NAMALWA (cell line): ENCODE measurements at regions not wholly inside any gene's neighbourhood (a gene's known extent, or its start where the extent isn't known, plus 50 kb on each side); places are given as distances from the start of the nearest gene placed in this dataset.

ENCODE experiments used
- DNase-seq: peaks from one replicate; pipeline ENCODE4 v3.0.0-alpha.2; 2015; ENCODE audit warnings: low spot score

DNA sequence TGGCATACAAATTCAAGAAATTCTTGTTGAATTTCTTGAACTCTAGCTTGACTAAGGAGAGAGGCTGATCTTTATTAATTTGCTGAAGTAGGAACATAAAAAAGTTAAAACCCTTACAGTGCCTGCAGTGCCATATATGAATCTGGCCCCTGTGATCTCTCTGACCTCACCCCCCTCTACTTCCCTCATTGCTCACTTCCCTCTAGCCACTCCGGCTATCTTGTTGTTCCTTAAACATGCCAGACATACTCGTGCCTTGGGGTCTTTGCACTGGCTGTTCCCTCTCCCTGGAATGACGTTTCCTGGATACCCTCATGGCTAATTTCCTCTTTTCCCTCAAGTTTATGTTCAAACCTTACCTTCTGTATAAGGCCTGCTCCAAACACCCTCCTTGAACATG is 246.3 kb upstream of the SIX2 start:
- no peak for DNase-seq

DNA sequence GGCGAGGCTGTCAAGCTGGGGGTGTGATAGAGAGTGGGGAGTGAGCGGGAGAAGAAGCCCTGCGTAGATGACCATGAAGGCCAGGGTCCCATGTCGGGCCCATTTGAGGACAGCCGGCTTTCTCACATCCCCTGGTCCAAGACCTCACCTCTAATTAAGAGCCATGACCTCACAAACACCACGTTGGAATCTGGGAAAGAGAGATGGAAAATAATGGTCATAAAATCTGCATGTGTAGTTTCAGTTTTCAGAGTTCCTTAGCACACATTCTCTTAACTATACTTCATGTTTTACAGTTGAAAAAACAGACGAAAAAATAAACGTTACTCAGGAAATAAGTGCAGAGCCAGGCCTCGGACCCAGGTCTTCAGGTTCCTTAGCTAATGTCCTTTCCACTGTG is 244.8 kb upstream of the SIX2 start:
- DNase-seq = no peak

DNA sequence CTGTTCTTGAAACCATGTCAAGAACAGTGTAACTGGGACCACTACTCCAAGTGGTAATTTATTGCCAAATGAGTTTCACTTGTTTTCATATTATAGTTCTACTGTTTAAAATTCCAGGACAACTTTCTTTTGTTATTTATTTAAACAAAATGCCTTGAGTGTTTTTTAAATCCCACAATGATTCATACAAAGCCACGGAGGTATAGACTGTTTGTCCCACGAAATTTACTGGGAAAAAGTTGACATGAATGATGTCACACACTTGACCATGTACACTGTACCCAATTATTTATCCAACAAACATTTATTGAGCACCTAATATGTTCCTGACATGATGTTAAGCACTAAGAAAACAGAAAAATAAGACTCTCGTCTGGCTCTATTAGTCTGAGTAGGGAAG is 243.9 kb upstream of the SIX2 start:
- no peak for DNase-seq

DNA sequence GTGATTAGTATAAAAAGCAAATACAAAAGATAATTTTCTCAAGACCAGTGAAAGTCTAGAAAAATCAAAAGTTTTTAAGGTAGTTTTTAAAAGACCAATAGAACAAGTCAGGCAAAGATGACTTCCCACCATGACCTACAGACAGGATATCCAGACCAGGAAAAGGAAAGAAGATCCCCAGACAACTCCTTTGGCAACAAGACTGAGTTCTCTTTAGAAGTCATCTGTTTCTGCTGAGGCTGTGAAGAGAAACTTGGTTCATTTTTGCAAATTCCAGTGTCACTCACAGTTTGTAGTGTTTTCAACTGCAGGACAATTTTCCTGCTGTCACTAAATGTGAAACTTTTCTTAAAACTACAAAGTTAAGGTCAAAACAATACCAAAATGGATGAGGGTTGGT is 240.9 kb upstream of the SIX2 start:
- DNase-seq = no peak

DNA sequence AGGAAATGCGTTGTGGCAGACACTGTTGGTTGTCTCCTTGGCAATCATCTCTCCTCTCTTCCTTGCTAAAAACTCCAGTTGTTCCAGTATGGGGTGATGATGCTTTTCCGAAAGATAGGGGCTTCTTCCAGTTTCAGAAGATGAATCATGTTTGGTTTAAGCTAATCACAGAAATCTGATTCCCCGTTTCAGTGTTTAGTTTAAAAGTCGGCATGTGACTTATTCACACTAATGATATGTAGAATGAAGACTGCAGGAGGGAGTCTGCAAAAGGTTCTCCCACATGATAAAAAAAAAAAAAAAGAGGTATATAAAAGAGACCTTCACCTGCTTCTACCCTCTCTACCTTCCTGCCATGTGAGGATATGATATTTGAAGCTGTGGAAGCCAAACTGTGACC is 239.0 kb upstream of the SIX2 start:
- DNase-seq = no peak

DNA sequence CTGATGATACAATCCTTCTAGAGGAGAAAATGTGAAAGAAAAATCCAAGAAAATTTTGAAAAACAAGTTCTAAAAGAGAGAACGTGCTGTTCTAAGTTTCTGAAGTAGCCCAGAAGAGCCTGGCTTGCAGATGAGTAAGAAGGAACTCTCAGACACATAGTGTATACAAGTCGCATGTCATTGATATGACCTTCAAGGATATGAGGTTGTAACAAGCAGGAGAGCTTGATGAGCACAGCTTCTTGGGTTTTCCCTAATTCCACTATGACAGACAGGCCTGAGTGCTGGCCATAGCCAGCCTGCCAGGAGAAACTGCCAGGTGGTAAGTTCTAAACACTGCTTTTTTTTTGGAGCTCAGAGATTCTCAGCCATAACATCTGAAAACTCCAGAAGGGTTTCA is 235.7 kb upstream of the SIX2 start:
- no peak for DNase-seq

DNA sequence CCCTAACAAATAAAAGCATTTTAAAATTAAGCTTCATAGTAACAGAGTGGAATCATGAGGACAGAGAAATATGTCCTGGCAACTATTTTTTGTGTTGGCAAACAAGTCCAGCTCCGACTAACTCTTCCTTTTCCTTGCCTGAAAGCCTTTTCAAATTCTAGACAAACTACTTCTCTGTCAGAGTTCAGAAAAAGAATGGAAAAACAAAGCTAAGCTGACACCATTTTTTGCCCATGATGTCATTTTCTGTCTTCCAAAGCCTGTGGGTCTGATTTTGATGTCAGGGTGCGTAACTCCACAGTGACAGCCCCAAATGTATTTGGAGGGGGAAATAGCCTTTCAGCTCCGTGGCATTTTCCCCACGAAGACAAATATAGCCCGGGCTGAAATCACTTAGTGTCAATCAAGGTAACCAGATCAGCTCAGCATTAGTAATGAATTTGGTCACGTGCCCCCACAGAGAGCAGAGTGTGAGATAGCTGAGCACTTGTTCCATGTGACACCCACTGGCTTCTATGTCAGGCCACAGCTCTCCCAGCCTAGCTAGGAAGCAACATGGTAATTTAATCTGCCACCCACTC is 233.0 kb upstream of the SIX2 start:
- DNase-seq = no peak

DNA sequence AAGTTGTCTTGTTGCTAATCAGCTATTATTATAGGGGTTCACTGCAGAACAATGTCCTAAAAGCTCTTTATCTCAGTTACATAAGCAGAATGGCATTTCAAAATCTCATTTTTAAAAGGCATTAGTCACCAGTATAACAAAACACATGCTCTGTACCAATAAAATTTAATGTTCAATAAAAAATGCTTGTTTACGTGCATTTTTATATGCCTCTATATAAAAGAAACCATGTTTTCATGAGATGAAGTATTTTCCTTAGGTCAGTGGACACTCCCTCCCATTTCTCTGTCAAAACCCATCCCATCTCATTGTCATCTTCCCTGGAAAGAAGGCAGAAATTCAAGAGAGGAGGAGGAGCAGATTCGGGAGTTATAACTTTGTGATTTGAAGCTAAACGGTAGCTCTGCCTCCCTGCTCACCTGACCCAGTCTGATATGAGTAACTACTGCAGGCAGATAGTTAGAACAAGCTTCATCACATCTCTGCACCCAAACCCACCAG is 231.9 kb upstream of the SIX2 start:
- no peak for DNase-seq

DNA sequence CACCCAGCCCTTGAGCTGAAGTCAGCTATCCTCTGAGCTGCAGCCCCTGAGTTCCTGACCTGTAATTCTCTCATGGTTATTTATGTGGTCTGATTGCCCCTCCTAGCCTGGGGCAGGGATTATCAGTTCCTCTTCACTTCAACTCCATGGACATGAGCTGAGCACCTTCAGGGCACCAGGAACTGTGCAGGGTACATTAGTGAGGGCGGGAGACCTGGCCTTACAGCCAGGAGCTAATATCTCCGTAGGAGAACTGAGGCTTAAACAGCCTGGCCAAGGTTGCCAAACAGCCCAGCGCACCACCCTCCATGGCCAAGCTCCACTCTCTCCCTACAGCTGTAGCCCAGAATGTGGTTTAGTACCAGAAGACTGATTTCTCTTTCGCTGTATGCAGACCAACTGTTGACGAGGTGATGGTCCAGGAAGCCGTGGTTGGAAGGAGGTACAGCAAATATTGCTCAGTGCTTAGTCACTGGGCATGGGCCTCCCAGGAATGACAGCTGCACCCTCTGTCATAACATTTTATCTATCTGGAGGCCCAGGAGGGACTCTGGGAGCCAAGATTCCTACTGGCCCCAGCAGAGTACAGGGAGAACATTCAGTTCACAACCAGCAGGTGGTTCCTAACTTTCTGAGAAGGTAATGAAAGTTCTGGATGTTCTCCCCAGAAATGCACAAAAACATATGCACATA is 228.7 kb upstream of the SIX2 start:
- DNase-seq = no peak

DNA sequence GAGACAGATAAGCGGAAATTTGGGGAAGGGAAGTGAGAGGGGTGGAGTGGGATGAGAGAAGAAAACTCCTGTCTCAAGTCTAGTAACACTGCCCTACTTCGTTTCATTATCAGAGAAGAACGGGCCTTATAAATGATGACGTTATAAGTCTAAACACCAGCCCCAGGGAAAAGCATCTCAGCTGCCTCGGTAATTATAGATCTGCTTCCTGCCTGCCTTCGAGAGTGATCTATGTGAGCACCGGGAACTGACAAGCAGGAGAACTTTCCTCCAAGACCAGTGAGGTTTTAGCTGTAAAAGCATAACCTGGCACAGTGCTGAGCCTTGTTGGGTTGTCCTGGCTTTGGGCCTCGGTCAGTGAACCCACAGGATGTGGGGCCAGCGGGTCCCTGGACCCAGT is 227.9 kb upstream of the SIX2 start:
- peak; percentile 35 for DNase-seq

DNA sequence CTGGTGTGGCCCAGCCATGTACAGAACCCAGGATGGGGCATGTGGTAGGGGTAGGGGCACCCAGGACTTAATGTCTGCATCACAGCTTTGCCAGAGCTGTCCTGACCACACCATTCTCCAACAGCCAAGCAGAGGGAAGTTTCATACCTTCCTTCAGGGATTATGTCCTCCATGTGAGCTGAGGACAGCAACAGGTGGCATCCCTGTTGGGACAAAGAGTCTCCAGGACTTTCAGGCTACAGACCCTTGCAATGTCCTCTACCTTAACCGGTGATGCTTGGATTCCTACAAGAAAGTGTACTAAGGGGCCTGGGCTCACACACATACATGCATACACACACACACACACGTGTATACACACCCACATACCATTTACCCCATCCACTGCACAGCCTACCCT is 227.0 kb upstream of the SIX2 start:
- DNase-seq = no peak

DNA sequence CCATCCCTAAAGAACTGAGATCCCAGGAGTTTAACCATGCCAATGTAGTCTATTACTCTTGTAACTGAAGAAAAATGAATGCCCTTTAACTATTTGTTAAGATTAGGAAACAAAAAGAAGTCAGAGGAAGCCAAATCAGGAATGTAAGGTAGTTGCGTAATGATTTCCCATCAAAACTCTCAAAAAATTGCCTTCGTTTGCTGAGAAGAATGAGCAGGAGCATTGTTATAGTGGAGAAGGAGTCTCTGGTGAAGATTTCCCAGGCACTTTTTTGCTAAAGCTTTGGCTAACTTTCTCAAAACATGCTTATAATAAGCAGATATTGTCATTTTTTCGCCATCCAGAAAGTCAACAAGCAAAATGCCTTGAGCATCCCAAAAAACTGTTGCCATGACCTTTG is 224.0 kb upstream of the SIX2 start:
- DNase-seq = no peak

DNA sequence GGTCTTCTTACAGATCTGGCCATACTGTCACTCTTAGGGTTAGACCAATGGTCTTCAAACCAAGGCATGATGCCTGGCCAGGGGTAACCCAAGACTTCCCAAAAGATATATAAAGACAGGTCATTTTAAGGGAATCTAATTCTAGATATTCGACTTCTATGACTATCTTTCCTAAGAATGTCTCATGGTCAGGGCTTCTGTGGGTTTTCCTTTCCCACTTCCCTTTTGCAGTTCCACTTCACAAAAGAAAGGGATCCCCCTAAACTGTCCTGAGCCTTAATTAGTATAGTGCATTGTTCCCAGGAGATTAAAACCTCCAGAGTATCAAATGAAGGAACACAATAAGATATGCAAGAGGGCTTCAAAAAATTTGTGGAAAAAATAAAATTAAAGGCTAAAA is 223.6 kb upstream of the SIX2 start:
- no peak for DNase-seq

DNA sequence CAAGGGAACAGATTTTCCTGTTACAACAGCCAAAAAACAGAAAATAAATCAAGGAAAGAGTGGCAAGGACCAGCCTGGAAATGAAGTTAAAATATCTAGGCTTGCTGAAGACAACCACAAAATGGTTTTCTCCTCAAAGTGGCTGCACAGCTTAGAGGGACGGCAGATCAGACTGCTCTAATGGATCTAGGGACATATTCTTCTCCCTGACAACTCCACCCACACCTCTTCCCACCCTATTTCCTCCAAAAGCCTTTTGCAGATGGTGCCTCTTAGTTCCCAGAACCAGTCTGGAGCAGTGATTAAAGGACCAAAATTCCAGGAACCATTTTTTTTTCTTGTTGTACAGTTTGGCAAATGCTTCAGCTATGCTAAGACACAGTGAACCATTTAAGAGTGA is 220.2 kb upstream of the SIX2 start:
- no peak for DNase-seq

DNA sequence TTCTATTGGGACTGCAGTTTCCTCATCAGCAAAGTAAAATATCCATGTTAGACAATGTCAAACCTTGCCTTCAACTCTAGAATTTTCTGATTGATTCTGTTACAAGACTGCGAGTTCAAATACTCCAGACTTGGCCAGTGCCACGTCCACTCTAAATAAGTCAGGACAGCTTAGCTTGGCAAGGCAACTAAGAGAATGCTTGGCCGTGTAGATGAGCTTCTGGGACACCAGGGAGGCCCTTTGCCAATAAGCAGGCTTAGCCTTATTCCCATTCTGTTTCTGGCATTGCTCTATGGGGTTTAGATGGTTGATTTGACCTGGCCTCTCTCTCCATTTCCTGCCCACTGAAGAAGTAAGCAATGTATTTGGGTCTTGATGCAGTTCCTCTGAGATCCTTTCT is 218.1 kb upstream of the SIX2 start:
- no peak for DNase-seq

DNA sequence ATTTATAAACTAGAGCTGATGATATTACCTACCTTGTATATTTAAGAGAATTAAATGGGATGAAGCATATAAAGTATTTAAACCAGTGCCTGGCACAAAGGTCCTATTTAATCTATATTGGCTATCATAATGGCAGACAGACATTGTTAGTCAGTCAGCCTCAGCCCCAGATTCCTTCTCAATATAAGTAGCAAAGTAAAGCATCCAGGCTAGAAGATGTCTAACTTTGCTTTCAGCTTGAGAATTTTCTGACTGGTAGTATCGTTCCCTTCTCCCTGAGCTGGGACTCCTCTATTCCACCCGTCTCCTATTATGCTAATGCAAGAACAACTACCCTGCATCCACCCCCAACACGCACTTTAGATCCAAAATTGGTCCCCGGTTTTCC is 215.7 kb upstream of the SIX2 start:
- peak; percentile 51 for DNase-seq

DNA sequence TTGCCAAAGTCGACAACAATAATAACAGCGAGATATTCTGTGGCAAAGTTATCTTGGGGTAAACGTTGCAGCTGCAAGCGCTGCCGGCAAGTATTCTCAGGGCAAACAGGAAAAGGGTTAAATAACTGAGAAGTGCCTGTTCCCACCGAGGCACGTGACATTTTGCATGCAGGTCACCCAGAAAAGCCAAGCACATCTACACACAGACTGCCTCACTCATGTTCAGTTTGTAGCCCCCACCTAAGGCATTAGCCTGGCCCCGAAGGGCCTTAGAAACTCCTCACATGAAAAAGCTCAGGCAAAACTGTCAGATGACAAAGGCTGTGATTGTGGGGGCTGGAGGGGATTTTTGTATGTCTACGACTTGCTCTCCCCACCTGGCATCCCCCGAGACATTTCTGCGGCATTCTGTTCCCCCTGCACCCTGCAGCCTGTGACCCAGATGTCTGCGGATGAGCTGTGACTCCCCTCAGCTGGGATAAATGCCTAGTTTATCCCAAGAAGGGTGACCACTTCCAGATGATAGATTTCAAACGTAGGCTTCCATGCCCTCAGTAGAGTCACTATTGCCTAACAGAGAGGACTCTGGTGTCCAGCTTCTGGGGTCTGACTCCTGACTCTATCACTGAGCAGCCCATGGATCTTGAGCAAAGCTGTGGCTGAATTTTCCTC is 215.2 kb upstream of the SIX2 start:
- peak; percentile 96 for DNase-seq

DNA sequence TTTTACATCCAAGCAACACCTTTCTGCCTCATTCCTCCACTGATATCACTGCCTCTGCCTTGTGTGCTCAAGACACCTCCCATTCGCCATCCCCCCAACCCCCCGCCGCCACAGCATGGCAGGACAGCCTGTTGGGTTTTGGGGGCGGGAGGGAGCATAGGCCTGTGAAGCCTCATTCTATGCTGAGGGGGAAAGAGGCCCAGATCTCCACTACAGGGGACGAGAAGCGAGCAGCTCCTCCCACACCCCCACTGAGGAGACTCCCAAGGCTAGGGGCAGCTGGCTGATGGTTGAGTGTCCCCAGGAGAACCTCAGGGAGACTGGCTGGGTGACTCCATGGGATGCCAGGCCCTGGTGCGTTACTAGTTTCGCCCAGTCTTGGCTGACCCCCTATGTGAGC is 214.3 kb upstream of the SIX2 start:
- DNase-seq = peak; percentile 68

DNA sequence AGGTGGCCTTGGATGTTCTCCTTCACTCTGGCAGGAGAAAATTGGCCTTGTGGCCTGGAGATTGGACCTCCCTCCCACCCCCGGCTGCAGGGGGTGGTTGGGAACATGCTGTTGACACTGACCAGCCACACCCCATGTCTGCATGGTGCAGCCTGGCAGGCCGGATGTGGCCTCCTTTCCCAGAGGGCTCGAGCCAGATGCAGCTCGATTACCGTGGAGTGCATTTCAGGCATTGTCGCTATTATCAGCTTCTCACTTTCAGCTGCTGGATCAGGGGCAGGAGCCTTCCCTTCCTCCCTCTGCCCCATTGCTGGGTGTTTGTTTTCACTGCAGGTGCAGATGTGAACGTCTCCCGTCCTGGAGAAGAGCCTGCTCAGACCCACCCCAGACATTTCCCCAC is 211.0 kb upstream of the SIX2 start:
- DNase-seq = no peak

DNA sequence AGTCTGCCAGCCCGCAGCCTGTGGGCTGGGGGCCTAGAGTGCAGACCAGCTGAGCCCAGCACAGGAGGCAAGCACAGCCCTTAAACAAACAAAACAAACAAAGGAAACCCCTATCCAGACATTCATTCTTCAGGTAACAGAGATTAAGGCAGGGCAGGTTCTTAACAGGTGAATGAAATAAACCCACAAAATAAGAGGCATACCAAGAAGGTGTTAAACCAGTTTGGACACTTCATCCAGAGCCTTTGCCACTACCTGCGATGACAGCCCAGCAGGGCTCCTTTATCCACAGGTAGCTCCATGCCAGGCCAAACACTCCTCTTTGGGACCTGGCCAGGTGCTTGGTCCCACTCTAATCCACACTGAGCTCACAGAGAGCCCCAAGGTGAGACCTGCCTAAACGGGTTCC is 209.7 kb upstream of the SIX2 start:
- DNase-seq = no peak

DNA sequence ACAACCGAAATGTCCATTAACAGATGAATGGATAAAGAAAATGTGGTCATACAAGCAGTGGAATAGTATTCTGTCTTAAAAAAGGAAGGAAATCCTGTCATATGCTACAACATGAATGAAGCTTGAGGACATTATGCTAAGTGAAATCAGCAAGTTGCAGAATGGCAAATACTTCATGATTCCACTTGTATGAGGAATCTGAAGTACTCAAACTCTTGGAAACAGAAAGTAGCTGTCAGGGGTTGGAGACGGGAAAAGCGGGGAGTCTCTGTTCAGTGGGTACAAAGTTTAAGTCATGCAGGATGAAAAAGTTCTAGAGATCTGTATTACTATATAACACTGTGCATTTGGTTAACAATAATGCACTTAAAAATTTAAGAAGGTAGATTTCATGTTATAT is 209.0 kb upstream of the SIX2 start:
- no peak for DNase-seq

DNA sequence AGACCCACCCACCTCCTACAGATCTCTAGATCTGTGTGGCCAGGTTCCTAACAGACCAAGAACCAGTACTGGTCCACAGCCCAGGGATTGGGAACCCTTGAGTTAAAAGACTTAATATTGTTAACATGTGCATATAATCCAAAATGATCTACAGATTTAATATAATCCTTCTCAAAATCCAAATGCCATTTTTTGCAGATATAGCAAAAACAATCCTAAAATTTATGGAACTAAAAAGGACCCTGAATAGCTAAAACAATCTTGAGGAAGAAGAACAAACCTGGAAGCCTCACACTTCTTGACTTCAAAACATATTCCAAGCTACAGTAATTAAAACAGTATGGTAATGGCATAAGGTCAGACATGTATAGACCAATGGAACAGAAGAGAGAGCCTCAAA is 206.9 kb upstream of the SIX2 start:
- DNase-seq = no peak

DNA sequence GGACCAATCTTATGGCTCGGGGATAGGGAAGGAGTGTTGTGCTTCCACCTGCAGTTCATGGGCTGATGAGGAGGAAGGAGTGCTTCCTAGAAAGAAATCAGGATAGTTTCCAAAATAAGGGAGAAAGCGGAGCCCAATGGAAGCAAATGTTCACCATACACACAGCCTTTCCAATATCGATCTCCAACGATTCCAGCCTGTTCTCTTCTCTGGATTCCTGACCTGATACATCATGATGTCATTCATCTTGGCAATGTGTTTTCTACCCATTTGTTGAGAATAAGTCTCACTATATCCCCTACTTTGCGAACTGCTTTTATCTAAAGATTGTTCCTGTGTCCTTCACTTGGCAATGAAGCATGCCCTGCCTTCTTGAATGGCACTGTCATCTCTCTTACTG is 205.3 kb upstream of the SIX2 start:
- no peak for DNase-seq
